B cell (primary cell): ENCODE measurements at regions not wholly inside any gene's neighbourhood (a gene's known extent, or its start where the extent isn't known, plus 50 kb on each side); places are given as distances from the start of the nearest gene placed in this dataset.

Source experiments
- ATAC-seq: fragments of 200-7000 bp; cut with Tn5 transposase; one replicate; pipeline ENCODE4 v1.10.0; 2021; ENCODE audit warnings: low read depth, mild to moderate bottlenecking, moderate number of reproducible peaks, moderate library complexity
- CTCF ChIA-PET: fragments of 350-600 bp; sonication (Branson Sonifier 250); formaldehyde crosslinking; loops from one replicate; lab custom pipeline; 2021; ENCODE audit warnings: antibody characterized with exemption, inconsistent platforms; lab: Charles Lee
- POLR2A ChIA-PET: fragments of 350-600 bp; sonication (Branson Sonifier 250); formaldehyde crosslinking; loops from one replicate; lab custom pipeline; 2021; ENCODE audit warnings: antibody characterized with exemption; lab: Charles Lee
- DNase-seq: peaks from one replicate; pipeline ENCODE4 v3.0.0; 2013
- H2AFZ ChIP-seq: 2 replicates; pipeline ENCODE4 v1.6.1; 2012; ENCODE audit warnings: mild to moderate bottlenecking, low read depth, low read length; ENCODE audit not compliant: insufficient read depth, poor library complexity, severe bottlenecking
- H3K27ac ChIP-seq, 2 donors: 1 replicate in 1 of 2; 2 replicates in 1 of 2; pipeline ENCODE4 v1.5.1; 2012 to 2013; ENCODE audit warnings: low read length in 2 of 2, mild to moderate bottlenecking in 2 of 2, moderate library complexity in 1 of 2
- H3K27me3 ChIP-seq, 4 experiments: fragments of 200-600 bp in 1 of 4; sonication (generic) in 1 of 4; replicated peaks in 1 of 4; 1 replicate in 2 of 4; 2 replicates in 2 of 4; pipeline versions ENCODE4 v1.6.1 to v1.7.0; 2013 to 2016; ENCODE audit warnings: low read length in 3 of 4, mild to moderate bottlenecking in 2 of 4, mixed read lengths in 1 of 4, moderate library complexity in 1 of 4; ENCODE audit not compliant: insufficient read depth in 4 of 4, control insufficient read depth in 3 of 4; ENCODE audit errors: control extremely low read depth in 1 of 4
- H3K36me3 ChIP-seq, 2 experiments: replicated peaks in 1 of 2; 1 replicate in 1 of 2; 2 replicates in 1 of 2; pipeline versions ENCODE4 v1.6.1 to v1.7.1; 2013; ENCODE audit warnings: low read length in 1 of 2; ENCODE audit not compliant: insufficient read depth in 2 of 2, control insufficient read depth in 1 of 2; ENCODE audit errors: control extremely low read depth in 1 of 2, extremely low read depth in 1 of 2
- H3K4me1 ChIP-seq, 2 donors: fragments of 200-600 bp in 1 of 2; sonication (generic) in 1 of 2; 1 replicate in 1 of 2; 2 replicates in 1 of 2; pipeline versions ENCODE4 v1.5.1 to v1.6.1; 2013 to 2017; ENCODE audit warnings: low read length in 2 of 2; ENCODE audit not compliant: control insufficient read depth in 2 of 2, insufficient read depth in 2 of 2
- H3K4me2 ChIP-seq: replicated peaks from 2 replicates; pipeline ENCODE3; 2012; ENCODE audit warnings: mild to moderate bottlenecking, low read depth, low read length; ENCODE audit not compliant: poor library complexity, severe bottlenecking
- H3K4me3 ChIP-seq, 5 experiments: fragments of 200-600 bp in 1 of 5; sonication (generic) in 1 of 5; 1 replicate in 3 of 5; 2 replicates in 2 of 5; pipeline versions ENCODE4 v1.5.1 to v1.7.0; 2011 to 2016; ENCODE audit warnings: low read length in 4 of 5, mild to moderate bottlenecking in 4 of 5, low read depth in 2 of 5, control low read depth in 1 of 5, moderate library complexity in 1 of 5; ENCODE audit not compliant: insufficient read depth in 1 of 5; ENCODE audit errors: control extremely low read depth in 1 of 5, extremely low read depth in 1 of 5
- H3K79me2 ChIP-seq: fragments of 200-600 bp; sonication (generic); one replicate; pipeline ENCODE4 v1.6.0; 2016; ENCODE audit warnings: low read length; ENCODE audit not compliant: control insufficient read depth, insufficient read depth
- H3K9ac ChIP-seq: fragments of 200-600 bp; sonication (generic); 2 replicates; pipeline ENCODE4 v1.6.1; 2017; ENCODE audit warnings: mild to moderate bottlenecking, low read length, moderate library complexity
- H3K9me3 ChIP-seq, 3 donors: one replicate each; pipeline versions ENCODE4 v1.6.1 to v1.7.1; 2013; ENCODE audit warnings: low read length in 2 of 3; ENCODE audit not compliant: control insufficient read depth in 2 of 3, insufficient read depth in 1 of 3; ENCODE audit errors: control extremely low read depth in 1 of 3
- H4K20me1 ChIP-seq: 2 replicates; pipeline ENCODE4 v1.6.0; 2012; ENCODE audit warnings: mild to moderate bottlenecking, low read length; ENCODE audit not compliant: insufficient read depth, control insufficient read depth, poor library complexity, severe bottlenecking
- H3K27ac Mint-ChIP-seq: one replicate; pipeline ENCODE4 v1.8.0; 2021; ENCODE audit warnings: mixed read lengths
- H3K27me3 Mint-ChIP-seq: one replicate; pipeline ENCODE4 v1.8.0; 2021; ENCODE audit warnings: mixed read lengths
- H3K4me1 Mint-ChIP-seq: one replicate; pipeline ENCODE4 v1.8.0; 2021; ENCODE audit warnings: mixed read lengths
- H3K4me3 Mint-ChIP-seq: one replicate; pipeline ENCODE4 v1.8.0; 2021; ENCODE audit warnings: mixed read lengths
- H3K9me3 Mint-ChIP-seq: one replicate; pipeline ENCODE4 v1.8.0; 2022; ENCODE audit warnings: mixed read lengths; ENCODE audit not compliant: insufficient read depth
- CTCF ChIP-seq: fragments of 200-600 bp; IDR thresholded peaks from one replicate; pipeline ENCODE4 v1.8.0; 2022; ENCODE audit warnings: antibody characterized with exemption, mild to moderate bottlenecking
- EZH2 ChIP-seq: IDR thresholded peaks from 2 replicates; pipeline ENCODE4 v1.6.1; 2012; ENCODE audit warnings: borderline replicate concordance, low read depth, mild to moderate bottlenecking, moderate library complexity, low read length; ENCODE audit not compliant: insufficient read depth, poor library complexity, severe bottlenecking
- WGBS: methylation state at CpG from one replicate; pipeline ENCODE4 v1.1.5; 2013; ENCODE audit warnings: missing lambda C conversion rate; ENCODE audit not compliant: insufficient coverage; 5-methylcytosine and 5-hydroxymethylcytosine counted together
- intact Hi-C: fragments of 100-400 bp; cut with micrococcal nuclease; formaldehyde crosslinking; loops from one replicate; pipeline ENCODE4 v1.10.0; 2022

- Histone ChIP-seq H3K4me3 (no peak overlapping the region), H3K9me3 (no peaks in the 10 kb centered on the region), H4K20me1 (no peaks in the 10 kb centered on the region), H3K4me2 (no peak overlapping the region), H3K36me3 (no peaks in the 10 kb centered on the region), H2AFZ (no peak overlapping the region), H3K27ac (no peak overlapping the region), H3K9ac (no peak overlapping the region), H3K27me3 (peaks cover 0 to 5% (median 0%) of the 10 kb centered on the region in 4 experiments), H3K4me1 (no peaks in the 10 kb centered on the region), H3K79me2 (no peaks in the 10 kb centered on the region)
- intact Hi-C loops: no loop called here
- no peak for TF ChIP-seq CTCF
- TF ChIP-seq EZH2: no peak
- H3K9me3 Mint-ChIP-seq: no peaks in the 10 kb centered on the region
- no peak for ATAC-seq
- no peak overlapping the region for H3K27ac Mint-ChIP-seq
- CTCF ChIA-PET: no interaction called here
- H3K4me1 Mint-ChIP-seq: no peaks in the 10 kb centered on the region
- peaks cover 38% of the 10 kb centered on the region for H3K27me3 Mint-ChIP-seq
- POLR2A ChIA-PET: no interaction called here
- no peak overlapping the region for H3K4me3 Mint-ChIP-seq
- no peak for DNase-seq
Observed at GRCh38 chr2:234770715-234771141, 181.1 kb upstream of the SH3BP4 start.

- peaks cover 37% of the 10 kb centered on the region for H3K27me3 Mint-ChIP-seq
- ChIA-PET CTCF (no interaction called here), POLR2A (no interaction called here)
- ATAC-seq (no peak), DNase-seq (no peak)
- Histone ChIP-seq H3K4me1 (no peaks in the 10 kb centered on the region), H3K4me2 (no peak overlapping the region), H2AFZ (no peak overlapping the region), H3K9ac (no peak overlapping the region), H4K20me1 (no peaks in the 10 kb centered on the region), H3K36me3 (no peaks in the 10 kb centered on the region), H3K79me2 (no peaks in the 10 kb centered on the region), H3K4me3 (no peak overlapping the region), H3K9me3 (no peaks in the 10 kb centered on the region), H3K27me3 (peaks cover 0 to 5% (median 0%) of the 10 kb centered on the region in 4 experiments), H3K27ac (no peak overlapping the region)
- no peak for TF ChIP-seq EZH2
- TF ChIP-seq CTCF: no peak
- WGBS: 95% methylated on average over 6 of the region's 11 CpGs
- intact Hi-C loops: no loop called here
- no peaks in the 10 kb centered on the region for H3K9me3 Mint-ChIP-seq
- no peak overlapping the region for H3K27ac Mint-ChIP-seq
- H3K4me1 Mint-ChIP-seq: no peaks in the 10 kb centered on the region
- H3K4me3 Mint-ChIP-seq: no peak overlapping the region
Observed at GRCh38 chr2:234770031-234770506, 181.7 kb upstream of the SH3BP4 start.
